ENCODE measurements at regions not wholly inside any gene's neighbourhood (a gene's known extent, or its start where the extent isn't known, plus 50 kb on each side); places are given as distances from the start of the nearest gene placed in this dataset.

GRCh38 chr5:153159616-153160015, 330.9 kb upstream of the GRIA1 start:
- H3K36me3 ChIP-seq (ENCODE audit: control insufficient read depth in 2 of 2, insufficient read depth in 1 of 2, low read length in 2 of 2): no peaks in the 10 kb centered on the region
- ChIA-PET CTCF (no interaction called here), POLR2A (no interaction called here)
- H3K9me3 ChIP-seq (ENCODE audit: control insufficient read depth, insufficient read depth, low read depth, low read length): no peaks in the 10 kb centered on the region
- H3K27ac ChIP-seq (ENCODE audit: extremely low read depth, low read depth, low read length): no peak overlapping the region
- no peak overlapping the region for H3K4me3 ChIP-seq (ENCODE audit: low read depth, low read length)
- TF ChIP-seq ZNF626 (tag by site-specific recombination; IDR thresholded peaks at IDR 0.05): no peak
- TF ChIP-seq ZNF488 (tag by site-specific recombination; IDR thresholded peaks at IDR 0.05): no peak
- TF ChIP-seq ZNF138 (tag by site-specific recombination; IDR thresholded peaks at IDR 0.05; ENCODE audit: borderline replicate concordance): no peak
- no peak for TF ChIP-seq ZNF623 (tag by site-specific recombination; IDR thresholded peaks at IDR 0.05)
- TF ChIP-seq ZNF292 (tag by site-specific recombination; IDR thresholded peaks at IDR 0.05; ENCODE audit: borderline replicate concordance, low read depth): no peak
- TF ChIP-seq ZNF23 (tag by site-specific recombination; IDR thresholded peaks at IDR 0.05; ENCODE audit: borderline replicate concordance): no peak
- TF ChIP-seq ZNF202 (tag by site-specific recombination; IDR thresholded peaks at IDR 0.05; ENCODE audit: borderline replicate concordance): no peak
- no peak for TF ChIP-seq BCL11B (tag by site-specific recombination; IDR thresholded peaks at IDR 0.05; ENCODE audit: low read depth)
- no peak for TF ChIP-seq ELK4 (IDR thresholded peaks at IDR 0.05; ENCODE audit: borderline replicate concordance, low read depth, low read length)
- TF ChIP-seq ZNF26 (tag by site-specific recombination; IDR thresholded peaks at IDR 0.05): no peak
- TF ChIP-seq ZNF639 (tag by site-specific recombination; IDR thresholded peaks at IDR 0.05): no peak
- TF ChIP-seq ZNF350 (tag by site-specific recombination; IDR thresholded peaks at IDR 0.05): no peak
- no peak for TF ChIP-seq ZNF621 (tag by site-specific recombination; IDR thresholded peaks at IDR 0.05)
- no peak for TF ChIP-seq ZNF426 (tag by site-specific recombination; IDR thresholded peaks at IDR 0.05)
- no peak for TF ChIP-seq ZNF692 (tag by site-specific recombination; IDR thresholded peaks at IDR 0.05)
- no peak for TF ChIP-seq SCRT1 (tag by site-specific recombination; IDR thresholded peaks at IDR 0.05; ENCODE audit: borderline replicate concordance)
- TF ChIP-seq ZNF600 (tag by site-specific recombination; IDR thresholded peaks at IDR 0.05): no peak
- TF ChIP-seq ZBTB26 (tag by site-specific recombination; optimal IDR thresholded peaks at IDR 0.05): no peak
- H3K4me1 ChIP-seq (ENCODE audit: control insufficient read depth, insufficient read depth, low read length): no peaks in the 10 kb centered on the region

- Histone ChIP-seq H3K9me3 (ENCODE audit: control insufficient read depth, insufficient read depth, low read depth, low read length) (no peaks in the 10 kb centered on the region), H3K4me1 (ENCODE audit: control insufficient read depth, insufficient read depth, low read length) (no peaks in the 10 kb centered on the region), H3K4me3 (ENCODE audit: low read depth, low read length) (no peak overlapping the region), H3K27ac (ENCODE audit: extremely low read depth, low read depth, low read length) (no peak overlapping the region), H3K36me3 (ENCODE audit: control insufficient read depth in 2 of 2, insufficient read depth in 1 of 2, low read length in 2 of 2) (no peaks in the 10 kb centered on the region)
- CTCF ChIA-PET: interaction anchor here (2.4 kb wide), 1 partner anchor 20 kb away, joined by 8 read pairs; no protein-coding TSS in a partner anchor
- POLR2A ChIA-PET: no interaction called here
- TF ChIP-seq SCRT1 (tag by site-specific recombination; IDR thresholded peaks at IDR 0.05; ENCODE audit: borderline replicate concordance) (no peak), ZNF324 (tag by site-specific recombination; IDR thresholded peaks at IDR 0.05) (no peak), ZNF639 (tag by site-specific recombination; IDR thresholded peaks at IDR 0.05) (no peak), KLF10 (tag by site-specific recombination; IDR thresholded peaks at IDR 0.05) (no peak), KLF1 (tag by site-specific recombination; IDR thresholded peaks at IDR 0.05) (no peak), ZNF239 (tag by site-specific recombination; IDR thresholded peaks at IDR 0.05) (no peak), ZNF10 (tag by site-specific recombination; IDR thresholded peaks at IDR 0.05) (no peak), IKZF3 (tag by site-specific recombination; IDR thresholded peaks at IDR 0.05) (no peak), ZNF132 (tag by site-specific recombination; IDR thresholded peaks at IDR 0.05; ENCODE audit: borderline replicate concordance) (no peak)
Measured at GRCh38 chr5:153168241-153168640, 322.2 kb upstream of the GRIA1 start.
